ENCODE measurements at regions not wholly inside any gene's neighbourhood (a gene's known extent, or its start where the extent isn't known, plus 50 kb on each side); places are given as distances from the start of the nearest gene placed in this dataset.

GRCh38 chr16:60295451-60295850 is 1561.3 kb upstream of the GOT2 start:
- TF ChIP-seq POLR2A (IDR thresholded peaks at IDR 0.05): no peak
- no peak for TF ChIP-seq CTCF (IDR thresholded peaks at IDR 0.05)
- TF ChIP-seq EP300 (IDR thresholded peaks at IDR 0.05): no peak

All from ovary (tissue), 3 donors.